Right lung (tissue), 2 donors: ENCODE measurements at regions not wholly inside any gene's neighbourhood (a gene's known extent, or its start where the extent isn't known, plus 50 kb on each side); places are given as distances from the start of the nearest gene placed in this dataset.
A peak's percentile ranks its signal among the peaks of the same experiment; 100 is the strongest.
"Not testable (repeated sequence)": the region's sequence is repeated elsewhere in the genome, so short reads cannot be mapped to it uniquely, and the experiment has no call there.

Experiments
- DNase-seq, 2 donors: peaks; one replicate each; pipeline ENCODE4 v3.0.0-alpha.2; 2013

DNA sequence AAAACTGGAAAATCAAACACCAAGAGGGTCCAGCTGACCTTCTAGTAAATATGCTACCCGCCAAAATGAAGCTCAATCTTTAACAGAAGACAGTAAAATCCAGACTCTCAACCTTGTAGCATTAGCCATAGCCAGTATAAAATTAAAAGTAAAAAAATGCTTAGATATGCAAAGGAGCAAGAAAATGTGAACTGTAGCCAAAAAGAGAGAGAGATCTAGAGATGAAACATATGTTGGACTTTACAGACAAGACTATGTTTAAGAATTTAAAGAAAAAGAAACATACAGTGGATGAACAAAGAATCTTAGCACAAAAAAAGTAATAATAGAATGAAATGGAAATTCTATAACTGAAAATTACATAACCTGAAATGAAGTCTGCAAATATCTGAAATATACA lies 344.5 kb downstream of the LRATD1 start:
- peak; percentile 40 to 50 for DNase-seq

DNA sequence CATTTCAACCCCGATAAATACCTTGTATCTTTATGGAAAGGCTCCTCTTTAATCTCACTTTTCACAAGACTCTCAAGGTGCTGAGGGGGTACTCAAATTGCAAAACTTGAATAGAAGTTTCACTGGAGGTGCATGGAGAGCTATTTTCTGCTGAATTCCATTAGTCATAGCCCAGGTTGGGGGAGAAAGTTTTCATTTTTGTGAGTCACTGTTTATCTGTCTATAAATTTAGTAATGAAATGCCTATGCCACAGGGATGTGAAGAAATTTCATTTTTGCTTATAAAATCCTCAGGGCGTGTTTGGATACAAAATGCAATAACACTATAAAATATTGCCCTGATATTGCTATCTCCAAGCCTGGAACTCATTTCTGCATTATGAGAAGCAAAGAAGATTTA lies 346.3 kb downstream of the LRATD1 start:
- DNase-seq: no peak

DNA sequence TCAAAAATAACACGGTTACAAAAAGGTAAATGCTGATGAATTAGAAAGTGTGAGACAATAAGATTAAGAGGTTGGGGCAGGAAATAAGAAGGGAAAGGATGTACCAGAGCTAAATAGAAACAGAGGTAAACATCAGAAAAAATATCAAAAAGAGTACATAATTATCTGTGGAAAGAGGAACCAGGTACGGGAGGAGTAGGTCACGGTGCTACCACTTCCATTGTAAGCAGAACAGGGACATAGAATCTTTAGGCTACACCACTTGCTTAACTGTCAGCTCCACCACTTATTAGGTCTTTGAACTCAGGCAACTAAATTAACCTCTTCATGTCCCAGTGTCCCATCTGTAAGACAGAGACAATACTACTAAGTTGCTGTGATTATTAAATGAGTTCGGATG lies 350.3 kb downstream of the LRATD1 start:
- DNase-seq: no peak

DNA sequence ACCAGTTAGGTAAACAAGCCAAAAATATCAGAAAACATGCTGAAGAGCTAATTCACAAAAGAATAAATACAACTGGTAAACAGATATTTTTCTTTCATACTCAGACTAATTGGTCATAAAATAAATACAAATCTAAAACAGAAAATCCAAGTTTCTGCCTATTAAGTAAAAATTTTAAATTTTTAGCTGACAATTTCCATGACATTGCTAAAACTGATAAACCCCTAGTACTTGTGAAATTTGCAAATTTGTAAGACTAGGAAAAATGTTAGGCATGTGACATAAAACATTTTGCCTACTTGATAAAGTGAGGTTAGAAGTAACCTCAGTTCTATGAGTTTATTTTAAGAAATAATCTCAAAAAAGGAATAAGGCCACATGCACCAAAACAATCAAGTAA lies 356.1 kb downstream of the LRATD1 start:
- no peak for DNase-seq

DNA sequence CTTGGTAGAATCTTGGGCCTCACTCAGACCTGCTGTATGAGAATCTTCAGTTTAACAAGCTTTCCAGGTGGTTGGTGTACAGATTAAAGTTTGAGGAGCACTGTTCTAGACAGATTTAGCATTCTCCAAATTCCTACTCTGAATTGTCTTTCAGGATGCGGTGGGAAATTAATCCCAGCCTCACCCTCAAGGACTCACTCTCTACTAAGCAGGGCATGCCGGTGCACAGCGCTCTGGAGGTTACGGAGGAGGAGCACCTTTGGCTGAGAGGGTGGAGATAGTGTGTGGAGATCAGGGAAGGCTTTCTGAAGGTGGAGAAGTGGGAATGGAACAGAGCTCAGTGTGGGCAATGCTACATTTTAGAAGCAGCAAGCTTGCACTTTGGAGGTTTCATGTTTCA lies 359.2 kb downstream of the LRATD1 start:
- no peak for DNase-seq

DNA sequence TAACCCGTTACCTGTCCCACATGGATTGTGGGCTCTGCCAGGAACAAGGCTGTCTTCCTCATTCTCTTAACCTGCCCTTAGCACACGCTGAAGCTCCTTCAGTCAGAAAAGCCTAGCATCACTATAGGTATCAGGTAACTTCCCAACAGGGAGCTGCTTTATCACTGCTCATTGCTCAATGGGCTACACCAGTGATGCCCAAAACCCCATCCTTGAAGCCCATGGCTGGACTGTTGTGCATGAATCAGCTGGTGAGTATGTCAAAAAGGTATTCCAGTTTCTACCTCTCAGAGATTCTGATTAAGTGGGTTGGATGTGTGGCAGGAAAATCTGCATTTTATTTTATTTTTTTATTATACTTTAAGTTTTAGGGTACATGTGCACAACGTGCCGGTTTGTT lies 362.2 kb downstream of the LRATD1 start:
- DNase-seq: no peak

DNA sequence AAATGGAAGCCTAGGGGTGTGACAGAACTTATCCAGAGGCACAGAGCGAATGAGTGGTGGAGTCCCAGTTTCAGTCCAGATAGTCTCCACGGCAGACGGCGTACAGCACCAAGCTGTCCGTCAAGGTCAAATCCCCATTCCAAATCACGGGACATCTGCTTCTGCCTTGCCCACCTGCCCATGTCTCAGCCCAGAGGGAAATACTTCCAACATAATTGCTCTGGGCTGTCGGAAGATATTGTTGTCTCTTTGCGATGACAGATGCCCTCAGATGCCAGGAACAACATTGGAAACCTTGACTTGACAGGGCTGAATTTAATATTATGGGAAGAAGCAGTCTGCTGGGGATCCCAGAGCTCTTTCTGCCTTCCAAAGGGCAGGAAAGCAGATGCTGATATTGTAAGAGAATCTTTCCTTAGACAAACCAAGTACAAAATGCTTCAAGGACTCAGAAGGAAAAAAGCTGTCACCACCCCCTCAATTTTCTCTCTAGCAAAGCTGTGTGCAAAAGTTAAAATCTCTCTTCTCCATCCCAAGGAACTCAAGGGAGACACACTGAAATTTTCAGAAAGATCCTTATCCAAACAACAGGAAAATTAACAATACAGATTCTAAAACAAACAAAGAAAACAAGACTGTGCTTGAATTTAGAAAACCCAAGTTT lies 364.0 kb downstream of the LRATD1 start:
- DNase-seq: no peak

DNA sequence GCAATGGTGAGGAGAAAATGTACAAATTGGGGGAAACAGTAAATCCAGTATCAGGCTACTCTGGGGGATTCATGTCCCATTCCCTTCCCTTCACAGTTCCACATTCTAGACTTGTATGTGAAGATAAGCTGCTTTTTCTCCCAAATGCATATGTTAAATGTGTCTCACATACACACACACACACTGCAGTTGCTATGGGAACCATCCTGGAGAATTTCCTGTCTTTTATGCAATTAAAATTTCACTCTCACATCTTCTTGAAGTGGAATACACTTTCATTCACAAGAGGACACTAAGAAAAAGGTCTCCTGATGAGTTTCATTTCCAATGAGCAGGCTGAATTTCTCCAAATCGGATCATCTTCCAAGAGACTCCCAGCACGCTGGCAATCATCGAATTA lies 366.0 kb downstream of the LRATD1 start:
- DNase-seq: no peak

DNA sequence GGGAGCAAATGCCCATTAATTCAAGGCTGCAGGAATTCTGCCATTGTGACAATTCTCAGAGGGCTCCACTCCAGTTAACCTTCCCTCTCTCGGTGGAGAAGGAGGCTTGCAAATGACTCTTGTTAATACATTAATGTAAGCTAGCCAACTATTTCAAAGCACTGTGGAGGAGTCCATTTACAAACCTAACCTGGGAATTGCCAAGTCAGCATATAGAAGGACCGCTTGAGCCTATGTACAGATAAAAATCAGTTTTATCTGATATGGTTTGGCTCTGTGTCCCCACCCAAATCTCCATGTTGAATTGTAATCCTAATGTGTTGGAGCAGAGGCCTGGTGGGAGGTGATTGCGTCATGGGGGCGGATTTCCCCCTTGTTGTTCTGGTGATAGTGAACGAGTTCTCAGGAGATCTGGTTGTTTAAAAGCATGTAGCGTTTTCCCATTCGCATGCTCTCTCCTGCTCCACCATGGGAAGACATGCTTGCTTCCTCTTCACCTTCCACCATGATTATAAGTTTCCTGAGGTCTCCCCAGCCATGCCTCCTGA lies 366.7 kb downstream of the LRATD1 start:
- DNase-seq: no peak

DNA sequence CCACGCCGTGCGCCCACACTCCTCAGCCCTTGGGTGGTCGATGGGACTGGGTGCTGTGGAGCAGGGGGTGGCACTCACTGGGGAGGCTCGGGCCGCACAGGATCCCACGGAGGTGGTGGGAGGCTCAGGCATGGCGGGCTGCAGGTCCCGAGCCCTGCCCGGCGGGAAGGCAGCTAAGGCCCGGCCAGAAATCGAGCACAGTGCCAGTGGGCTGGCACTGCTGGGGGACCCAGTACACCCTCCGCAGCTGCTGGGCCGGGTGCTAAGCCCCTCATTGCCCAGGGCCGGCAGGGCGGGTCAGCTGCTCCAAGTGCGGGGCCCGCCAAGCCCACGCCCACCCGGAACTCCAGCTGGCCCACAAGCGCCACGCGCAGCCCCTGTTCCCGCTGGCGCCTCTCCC lies 370.0 kb downstream of the LRATD1 start:
- not testable (repeated sequence) for DNase-seq

DNA sequence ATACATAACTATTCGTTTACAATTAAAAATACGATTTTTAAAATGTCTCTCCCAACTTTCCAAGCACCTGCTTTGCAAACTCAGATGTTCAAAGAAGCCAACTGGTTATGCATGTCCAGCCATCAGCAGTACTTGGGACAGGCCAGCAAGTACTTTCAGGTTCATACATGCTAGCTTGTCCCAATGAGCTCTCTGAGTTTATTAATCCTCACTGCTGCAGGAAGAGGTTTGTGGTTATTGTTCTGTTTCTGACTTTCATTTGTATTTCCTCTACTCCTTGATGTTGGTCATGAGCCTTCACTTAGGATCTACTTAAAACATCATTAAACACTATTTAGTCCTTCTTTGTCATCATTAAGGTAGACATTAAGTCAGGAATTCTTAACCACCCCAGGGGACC lies 374.1 kb downstream of the LRATD1 start:
- no peak for DNase-seq

DNA sequence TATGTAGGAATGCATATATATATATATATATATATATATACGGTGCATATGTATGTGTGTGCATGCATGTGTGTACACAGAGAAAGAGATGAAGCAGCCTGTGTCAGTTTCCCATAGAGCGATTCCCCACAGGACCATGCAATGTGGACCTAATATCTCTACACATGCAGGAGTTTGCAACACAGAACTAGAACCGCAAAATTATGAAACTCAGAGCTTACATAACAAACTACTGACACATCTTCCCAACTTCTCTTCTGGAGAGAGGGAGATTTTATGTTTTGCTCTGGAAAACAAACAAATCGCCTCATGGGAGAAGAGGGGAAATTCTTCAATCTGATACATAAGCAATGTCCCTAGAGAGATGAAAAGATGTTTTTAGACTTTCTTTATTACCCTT lies 377.2 kb downstream of the LRATD1 start:
- no peak for DNase-seq

DNA sequence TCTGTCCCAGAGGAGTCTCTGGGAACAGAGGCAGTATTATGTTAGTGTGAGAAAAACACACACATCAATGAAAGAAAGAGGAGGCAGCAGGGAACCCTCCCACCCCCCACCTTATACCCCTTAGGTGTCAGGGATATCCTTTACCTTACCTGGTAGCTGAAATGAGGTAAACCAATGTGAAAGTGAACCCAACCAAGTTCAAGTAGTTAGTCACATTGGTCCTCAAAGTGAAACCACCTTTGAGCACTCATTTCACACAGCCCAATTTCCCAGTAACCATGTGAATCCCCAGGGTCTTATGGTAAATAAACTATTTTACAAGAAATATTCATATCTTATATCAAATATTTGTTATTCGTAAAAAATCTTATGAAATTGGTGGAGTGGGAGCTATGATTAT lies 377.8 kb downstream of the LRATD1 start:
- DNase-seq: no peak

DNA sequence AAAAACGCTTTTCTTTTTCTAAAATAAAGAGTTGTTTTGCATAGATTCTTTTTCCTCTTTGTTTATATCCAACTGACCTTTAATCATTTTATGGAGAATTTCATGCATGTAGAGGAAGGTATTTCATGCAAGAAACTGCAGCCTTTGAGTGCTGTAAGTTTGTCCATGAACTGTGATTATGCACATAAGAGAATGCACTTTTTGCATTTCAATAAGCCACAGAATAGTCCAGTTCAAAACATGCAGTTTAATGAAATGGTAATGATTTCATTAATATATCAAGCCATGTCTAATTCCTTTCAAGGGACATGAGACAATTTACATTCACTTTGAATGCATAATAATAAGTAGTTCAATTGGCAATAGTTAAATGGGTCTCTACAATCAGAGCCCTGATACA lies 386.3 kb downstream of the LRATD1 start:
- no peak for DNase-seq

DNA sequence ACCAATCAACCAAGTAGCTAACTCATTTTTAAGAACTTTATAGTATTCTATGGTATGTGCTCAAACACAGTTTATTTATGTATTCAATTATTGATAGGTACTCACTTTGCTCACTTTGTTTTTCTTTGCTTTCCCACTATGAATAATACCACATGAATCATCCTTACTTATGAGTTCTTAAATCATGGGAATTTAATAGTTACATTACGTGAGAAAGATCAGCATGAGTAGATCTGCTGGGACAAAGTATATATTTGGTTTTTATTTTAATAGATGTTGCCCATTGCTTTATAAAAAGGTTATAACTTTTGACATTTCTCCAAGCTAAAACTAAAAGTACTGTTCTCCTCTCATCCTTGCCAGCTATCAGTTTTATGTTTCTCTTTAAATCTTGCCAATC lies 390.7 kb downstream of the LRATD1 start:
- no peak for DNase-seq

DNA sequence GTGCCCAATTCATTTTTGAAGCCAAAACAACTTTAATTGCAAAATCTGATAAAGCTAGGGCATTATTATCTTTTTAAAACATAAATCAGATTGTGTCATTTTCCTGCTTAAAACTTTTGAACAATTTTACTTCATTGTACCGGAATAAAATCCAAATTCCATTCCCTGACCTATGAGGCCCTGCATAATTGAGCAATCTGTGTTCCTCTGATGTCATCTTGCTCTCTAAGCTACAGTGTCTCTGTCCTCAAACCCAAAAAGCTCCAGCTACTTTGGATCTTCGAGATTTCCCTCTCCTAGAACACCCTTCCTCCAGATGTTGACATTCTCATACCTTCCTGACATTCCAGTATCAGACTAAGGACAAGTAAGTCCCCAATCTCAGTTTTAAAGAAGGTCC lies 395.9 kb downstream of the LRATD1 start:
- no peak for DNase-seq

DNA sequence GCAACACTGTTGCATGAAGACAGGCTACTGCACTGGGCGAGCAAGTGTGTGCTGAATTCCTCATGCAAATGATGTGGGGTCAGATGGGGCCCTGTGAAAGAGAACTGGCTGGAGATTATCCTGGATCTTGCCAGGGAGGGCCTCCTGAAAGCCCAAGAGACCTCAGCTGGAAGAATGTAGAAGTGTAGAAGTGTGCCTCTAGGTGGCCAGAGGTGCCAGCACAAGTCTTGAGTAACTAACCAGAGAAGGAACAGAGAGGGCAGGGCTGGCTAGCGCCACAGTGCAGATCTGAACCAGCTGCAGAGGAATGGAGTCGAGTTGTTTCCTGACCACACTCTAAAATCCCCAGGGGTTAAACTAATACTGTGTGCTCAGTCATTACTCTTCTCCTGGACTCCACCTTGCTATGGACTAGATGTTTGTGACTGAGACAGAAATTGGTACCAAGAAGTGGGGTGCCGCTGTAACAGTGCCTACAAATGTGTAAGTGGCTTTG lies 399.3 kb downstream of the LRATD1 start:
- no peak for DNase-seq

DNA sequence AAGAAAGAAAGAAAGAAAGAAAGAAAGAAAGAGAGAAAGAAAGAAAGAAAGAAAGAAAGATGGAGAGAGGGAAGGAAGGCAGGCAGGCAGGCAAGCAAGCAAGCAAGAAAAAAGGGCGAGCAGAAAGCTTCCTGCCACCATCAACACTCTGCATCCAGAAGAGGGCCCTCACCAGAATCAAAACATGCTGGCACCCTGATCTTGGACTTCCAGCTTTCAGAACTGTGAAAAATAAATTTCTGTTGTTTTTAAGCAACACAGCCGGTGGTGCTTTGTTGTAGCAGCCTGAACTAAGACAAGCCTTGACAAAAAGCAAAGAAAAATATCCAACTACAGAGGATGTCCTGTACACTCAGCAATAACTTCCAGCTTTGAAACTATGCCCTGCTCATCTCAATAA lies 401.7 kb downstream of the LRATD1 start:
- no peak for DNase-seq

DNA sequence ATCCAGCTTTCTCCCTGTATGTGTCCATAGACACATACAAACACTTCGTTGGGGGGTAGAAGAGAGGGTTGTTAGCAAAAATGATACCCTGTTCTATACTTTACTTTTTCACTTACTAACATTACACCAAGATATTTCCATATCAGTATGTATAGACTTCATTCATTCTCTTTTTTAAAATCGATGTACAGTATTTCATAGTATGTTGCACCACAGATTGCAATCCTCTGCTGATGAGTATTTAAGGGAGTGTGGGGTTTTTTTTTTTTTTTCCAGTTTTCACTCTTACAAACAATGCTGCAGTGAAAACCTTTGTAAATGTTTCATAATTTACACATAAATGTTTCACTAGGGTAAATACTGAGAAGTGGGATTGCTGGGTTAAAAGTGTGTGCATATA lies 402.3 kb downstream of the LRATD1 start:
- no peak for DNase-seq

DNA sequence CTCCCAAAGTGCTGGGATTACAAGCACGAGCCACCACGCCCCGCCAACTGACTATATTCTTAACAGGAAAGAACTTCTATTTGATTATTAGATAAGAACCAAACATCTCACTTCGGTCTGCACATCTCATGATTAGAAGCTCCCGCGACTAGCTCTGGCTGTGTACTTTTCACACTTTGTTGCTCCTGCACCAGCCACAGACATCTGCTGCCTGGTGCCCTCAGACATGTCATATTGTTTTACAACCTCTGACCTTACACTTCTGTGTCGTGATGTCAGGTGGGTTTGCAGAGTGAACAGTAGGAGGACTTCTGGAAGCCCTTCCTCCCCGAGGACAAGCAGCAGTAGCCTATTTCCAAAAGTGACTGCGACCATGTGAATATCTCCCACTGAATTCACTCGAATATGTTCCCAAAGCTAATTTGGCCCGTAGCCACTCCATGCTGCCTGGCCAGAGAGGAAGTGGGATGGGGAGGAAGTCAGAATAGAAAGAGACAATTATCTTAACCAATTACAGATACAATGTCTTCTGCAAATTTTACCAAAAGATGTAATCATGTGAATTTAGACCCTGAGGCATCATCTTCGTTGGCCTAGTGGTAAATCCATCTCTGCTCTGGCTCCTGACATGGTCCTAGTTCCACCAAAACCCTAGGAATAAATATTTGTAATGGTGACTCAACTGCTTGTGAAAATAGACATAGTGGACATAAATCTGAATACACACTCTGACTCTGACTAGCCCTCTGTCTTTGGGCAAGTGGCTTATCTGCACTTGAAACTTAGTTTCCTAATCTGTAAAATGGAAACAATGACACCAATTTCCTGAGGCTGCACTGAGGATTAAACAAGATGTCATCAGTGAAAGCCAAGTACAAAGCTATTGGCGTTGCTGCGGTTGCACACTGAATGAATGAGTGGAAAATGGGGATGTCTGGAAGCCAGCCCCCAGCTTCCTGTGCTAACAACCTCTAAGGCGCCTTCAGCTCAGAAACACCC lies 406.1 kb downstream of the LRATD1 start:
- no peak for DNase-seq

DNA sequence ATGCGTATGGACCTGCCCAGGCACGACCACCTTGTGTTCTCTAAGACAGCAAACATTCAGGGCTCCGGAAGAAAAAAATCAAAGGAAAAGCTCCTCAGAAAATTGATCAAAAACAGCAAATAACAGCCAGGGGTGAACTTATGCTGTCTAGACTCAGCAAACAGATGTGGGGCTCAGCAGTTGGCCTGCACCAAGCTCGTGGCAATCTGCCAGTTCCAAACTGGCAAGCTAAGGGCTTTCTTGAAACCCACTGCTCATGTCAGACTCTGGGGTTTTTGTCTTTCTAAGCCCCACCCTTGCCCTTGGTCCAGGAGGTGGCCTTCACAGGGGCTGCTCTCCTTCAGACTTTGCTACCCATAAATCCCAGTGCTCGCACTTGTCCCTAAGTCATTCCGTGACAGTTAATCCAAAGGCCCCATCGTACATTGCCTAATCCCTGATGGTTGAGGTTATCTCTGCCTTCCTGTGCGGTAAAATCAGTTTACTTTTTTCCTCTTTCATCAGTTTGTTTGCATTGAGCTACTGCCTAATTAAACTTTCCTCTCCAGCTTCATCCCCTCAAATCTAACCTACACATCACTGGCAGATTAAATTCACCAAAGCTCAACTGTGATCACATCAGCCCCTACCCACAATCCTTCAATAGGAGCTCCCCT lies 408.0 kb downstream of the LRATD1 start:
- DNase-seq: peak; percentile 18 to 26

DNA sequence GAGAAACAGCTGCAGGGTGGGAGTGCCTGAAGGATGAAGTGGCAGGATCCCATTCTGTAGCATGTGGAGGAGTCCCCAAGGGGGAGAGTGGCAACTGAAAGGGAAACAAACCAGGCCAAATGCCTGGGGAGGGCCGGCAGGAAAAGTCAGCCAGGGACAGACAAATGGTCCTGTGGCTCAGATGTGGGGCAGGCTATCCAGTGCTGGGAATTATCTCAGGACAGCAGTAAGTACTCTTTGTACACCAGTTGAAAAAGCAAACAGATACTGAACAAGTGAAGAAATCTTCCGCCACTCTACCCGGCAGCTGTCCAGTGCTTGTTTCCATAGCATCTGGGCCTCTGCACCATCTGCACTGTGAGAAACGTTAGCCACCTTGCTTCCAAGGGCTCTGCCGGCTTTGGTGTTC lies 408.9 kb downstream of the LRATD1 start:
- peak; percentile 7 to 15 for DNase-seq
